ENCODE measurements at regions not wholly inside any gene's neighbourhood (a gene's known extent, or its start where the extent isn't known, plus 50 kb on each side); places are given as distances from the start of the nearest gene placed in this dataset.

GRCh38 chr2:239703834-239704233 is 303.0 kb upstream of the HDAC4 start:
- DNase-seq = no peak

DNA sequence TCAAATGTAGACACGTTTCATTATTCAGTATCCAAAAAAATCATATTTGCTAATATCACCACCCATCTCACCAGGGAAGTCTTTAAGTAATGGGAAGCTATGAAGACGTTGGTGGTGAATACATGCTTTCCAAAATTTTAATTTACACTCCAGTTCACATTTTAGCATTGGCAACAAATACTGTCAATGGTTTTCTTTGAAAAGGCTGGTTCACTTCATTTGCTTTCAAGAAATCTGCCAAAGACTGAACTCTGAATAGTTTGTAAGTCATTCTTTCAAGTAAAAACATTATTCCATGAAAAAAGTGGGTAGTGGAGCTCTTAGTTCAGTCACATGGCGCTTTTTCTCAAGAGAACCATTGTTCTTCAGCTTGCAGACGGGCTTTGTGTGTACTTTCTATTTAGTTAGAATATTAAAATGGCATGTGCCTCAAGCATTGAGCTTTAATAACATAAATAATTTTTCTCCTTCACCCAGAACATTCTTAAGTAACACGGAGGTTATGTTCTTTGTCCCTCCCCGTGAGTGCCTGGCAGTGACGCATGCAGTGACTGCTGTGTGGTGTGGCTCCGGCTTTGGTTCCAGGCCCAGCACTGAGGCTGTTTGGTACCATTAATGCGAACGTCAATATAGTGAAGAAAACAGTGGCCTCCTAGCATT is 300.0 kb upstream of the HDAC4 start:
- no peak for DNase-seq

DNA sequence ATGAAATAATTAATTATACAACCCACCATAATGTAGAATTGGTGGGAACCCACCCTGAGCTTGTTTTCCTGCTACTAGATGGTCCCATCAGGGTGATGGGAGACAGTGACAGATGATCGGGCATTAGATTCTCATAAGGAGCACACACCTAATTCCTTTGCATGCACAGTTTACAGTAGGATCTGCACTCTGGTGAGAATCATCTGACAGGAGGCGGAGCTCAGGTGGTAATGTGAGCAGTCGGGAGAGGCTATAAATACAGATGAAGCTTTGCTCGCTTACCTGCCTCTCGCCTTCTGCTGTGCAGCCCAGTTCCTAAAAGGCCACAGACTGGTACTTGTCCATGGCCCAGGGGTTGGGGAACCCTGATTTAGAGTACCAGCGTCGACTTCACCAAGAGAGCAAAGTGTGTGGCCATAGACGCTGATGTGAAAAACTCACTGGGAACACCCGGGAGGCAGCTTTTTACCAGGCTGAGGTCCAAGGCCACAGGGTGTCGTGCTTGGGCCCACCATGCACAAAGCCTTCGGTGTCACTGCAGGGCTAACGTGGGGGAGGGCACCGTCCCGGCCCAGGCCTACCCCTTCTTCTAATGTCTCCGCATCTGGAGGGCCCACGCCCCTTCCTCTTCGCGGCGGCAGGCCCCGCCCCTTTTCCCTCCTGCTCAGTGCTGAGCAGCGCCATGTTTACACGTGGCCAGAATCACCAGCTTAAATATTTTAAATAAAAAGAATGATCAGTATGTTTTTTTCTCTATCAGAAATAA is 296.8 kb upstream of the HDAC4 start:
- peak in 1 of 2 donors; percentile 11 for DNase-seq

GRCh38 chr2:239696559-239697207 is 295.9 kb upstream of the HDAC4 start:
- DNase-seq = peak in 1 of 2 donors; percentile 6

- peak in 1 of 2 donors; percentile 0 for DNase-seq
Observed at GRCh38 chr2:239695728-239696240, 295.0 kb upstream of the HDAC4 start.

- DNase-seq = peak in 1 of 2 donors; percentile 9
Observed at GRCh38 chr2:239695106-239695727, 294.4 kb upstream of the HDAC4 start.

- DNase-seq = no peak
Observed at GRCh38 chr2:239694487-239694886, 293.7 kb upstream of the HDAC4 start.

GRCh38 chr2:239693761-239694415 is 293.1 kb upstream of the HDAC4 start:
- peak in 1 of 2 donors; percentile 9 for DNase-seq

GRCh38 chr2:239693330-239693729 is 292.5 kb upstream of the HDAC4 start:
- peak in 1 of 2 donors; percentile 14 for DNase-seq

- no peak for DNase-seq
Observed at GRCh38 chr2:239692919-239693318, 292.1 kb upstream of the HDAC4 start.

DNA sequence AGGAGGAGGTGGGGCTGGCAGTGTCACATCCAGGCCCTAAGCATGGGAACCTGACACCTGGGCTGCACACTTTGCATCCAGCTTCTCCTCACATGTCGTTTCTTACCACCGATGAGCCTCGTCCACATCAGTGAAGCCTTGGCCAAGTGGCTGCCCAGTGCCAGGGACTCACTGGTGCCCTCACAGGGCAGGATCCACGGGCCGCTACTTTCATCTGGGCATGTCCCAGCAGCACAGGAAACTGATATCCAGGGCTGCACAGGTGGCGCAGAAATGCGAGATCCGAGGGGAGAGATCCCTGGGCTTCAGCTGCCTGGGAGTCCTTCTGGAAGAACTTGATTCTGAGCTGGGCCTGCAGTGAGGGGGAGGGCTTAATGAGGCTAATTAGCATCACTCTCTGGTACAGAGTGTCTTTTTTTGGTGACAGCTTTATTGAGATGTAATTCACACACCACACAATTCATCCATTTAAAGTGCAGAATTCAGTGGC is 291.6 kb upstream of the HDAC4 start:
- DNase-seq = peak in 1 of 2 donors; percentile 13

GRCh38 chr2:239691720-239692119 is 290.9 kb upstream of the HDAC4 start:
- peak in 1 of 2 donors; percentile 15 for DNase-seq

DNA sequence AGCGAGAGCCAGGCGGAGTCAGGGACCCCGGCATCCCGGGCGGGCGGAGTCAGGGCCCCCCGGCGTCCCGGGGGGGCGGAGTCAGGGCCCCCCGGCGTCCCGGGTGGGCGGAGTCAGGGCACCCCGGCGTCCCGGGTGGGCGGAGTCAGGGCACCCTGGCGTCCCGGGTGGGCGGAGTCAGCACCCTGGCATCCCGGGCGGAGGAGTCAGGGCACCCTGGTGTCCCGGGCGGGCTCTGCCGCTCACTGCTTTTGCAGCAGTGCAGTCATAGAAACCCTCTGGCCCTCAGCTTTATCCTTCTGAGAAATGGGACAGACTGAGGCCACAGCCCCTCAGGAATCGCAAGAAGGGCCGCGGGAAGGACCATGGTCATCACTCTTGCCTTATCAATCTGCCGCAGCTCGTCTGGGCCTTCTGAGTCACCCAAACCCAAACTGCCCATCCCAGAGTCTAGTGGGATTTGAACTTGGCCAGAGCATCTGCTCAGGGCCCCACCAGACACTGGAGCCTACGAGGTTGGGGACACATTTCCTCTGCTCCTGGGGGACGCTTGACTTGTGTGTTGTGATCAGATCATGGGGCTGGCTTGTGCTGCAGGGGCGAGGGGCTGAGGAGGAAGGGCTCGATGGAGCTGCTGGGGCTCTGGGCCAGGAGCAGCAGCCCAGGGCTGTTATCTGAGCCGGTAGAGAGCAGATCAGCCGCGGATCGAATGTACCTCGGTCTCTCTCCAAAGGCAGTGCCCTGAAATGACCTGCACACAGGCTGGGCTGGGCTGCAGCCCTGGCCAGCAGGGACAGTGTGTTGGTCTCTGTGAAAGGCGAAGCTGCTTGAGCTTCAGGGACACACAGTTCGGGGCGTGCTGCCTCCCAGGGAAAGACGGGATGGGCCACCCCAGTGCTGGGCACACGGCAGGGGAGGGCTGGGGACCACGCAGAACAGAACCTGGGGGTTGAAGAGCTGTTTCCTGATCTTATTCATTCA is 290.1 kb upstream of the HDAC4 start:
- DNase-seq = peak in 1 of 2 donors; percentile 13

- DNase-seq = peak in 1 of 2 donors; percentile 6
Observed at GRCh38 chr2:239689985-239690384, 289.2 kb upstream of the HDAC4 start.

DNA sequence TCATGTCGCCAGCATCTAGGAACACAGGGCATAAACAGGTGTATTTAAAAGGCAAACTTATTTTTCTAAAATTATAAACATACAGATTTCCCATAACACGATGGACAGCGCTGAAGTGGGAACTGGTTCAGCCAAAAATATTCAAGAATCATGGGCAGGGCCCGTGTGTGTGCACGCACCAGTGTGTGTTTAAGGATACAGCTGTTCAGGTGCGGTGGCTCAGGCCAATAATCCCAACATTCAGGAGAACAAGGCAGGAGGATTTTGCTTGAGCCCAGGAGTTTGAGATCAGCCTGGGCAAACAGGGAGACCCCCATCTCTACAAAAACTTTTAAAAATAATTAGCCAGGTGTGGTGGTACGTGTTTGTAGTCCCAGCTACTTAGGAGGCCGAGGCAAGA is 288.6 kb upstream of the HDAC4 start:
- DNase-seq = no peak

DNA sequence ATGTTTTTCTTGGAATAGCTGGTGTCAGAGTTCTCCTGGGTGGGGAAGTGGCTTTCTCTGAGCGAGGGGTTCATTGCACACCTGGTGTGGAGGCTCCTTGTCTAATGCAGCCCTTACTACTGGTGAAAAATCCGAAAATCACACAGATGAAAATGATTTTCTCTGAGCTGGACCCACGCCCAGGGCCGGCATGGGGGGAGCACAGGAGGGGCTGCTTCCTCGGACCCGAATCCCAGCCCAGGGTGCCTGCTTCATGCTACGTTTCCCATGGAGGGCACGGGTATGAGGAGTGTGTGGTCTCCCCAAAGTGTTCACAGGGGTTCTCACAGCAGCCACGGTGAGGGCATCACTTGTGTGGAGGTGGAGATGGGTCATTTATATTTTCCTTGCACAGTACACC is 288.0 kb upstream of the HDAC4 start:
- peak in 1 of 2 donors; percentile 3 for DNase-seq

DNA sequence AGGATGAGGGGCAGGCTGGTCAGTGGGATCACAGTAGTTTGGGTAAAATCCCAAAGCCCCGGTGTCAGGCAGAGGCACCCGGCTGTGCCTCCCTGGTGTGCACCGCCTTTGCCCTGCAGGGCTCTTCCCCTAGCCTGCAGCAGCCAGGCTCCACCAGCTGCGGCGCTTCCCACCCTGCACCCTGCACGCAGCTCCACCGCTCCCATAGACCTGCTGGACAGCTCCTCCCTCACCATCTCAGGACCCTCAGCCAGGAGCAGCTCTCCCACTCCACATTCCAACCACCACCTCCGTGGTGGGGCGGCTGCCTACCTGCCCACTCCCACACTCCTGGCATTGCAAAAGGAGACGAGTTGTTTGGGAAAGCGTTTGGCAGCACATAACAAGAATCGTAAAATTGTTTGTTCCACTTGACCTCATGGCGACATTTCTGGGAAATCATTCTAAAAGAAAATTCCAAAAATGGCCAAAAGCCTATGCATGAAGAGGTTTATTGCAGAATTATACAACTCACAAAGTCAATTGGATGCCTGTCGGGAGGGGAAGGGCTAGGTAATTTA is 287.4 kb upstream of the HDAC4 start:
- peak in 1 of 2 donors; percentile 9 for DNase-seq

GRCh38 chr2:239687441-239687840 is 286.6 kb upstream of the HDAC4 start:
- DNase-seq = peak in 1 of 2 donors; percentile 14

DNA sequence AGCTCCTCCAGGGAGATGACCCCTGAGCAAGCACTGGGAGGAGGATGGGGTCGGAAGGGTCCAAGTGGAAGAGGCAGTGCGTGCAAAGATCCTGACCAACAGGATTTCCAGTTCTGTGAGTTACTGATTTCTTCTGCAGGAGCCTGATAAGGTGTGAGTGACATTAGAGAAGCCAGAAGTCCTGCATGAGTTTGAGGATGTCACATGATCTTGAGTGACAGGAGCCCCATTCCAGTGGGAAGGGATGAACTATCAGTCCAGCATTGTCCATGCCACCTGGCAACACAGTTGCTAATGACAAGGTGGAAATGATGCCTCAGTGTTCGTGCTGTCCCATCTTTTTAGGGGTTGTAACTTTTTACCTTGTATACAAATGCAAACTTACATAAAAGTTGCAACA is 285.1 kb upstream of the HDAC4 start:
- DNase-seq = no peak

- DNase-seq = peak in 1 of 2 donors; percentile 3
Observed at GRCh38 chr2:239685556-239685955, 284.7 kb upstream of the HDAC4 start.

- DNase-seq = no peak
Observed at GRCh38 chr2:239684996-239685395, 284.2 kb upstream of the HDAC4 start.
